HFFc6 (cell line): ENCODE measurements at regions not wholly inside any gene's neighbourhood (a gene's known extent, or its start where the extent isn't known, plus 50 kb on each side); places are given as distances from the start of the nearest gene placed in this dataset.

ENCODE experiments used
- DNase-seq: peaks from one replicate; pipeline ENCODE4 v3.0.0-alpha.2; 2018
- H3K27ac Mint-ChIP-seq: 2 replicates; pipeline ENCODE4 v1.8.0; 2020; ENCODE audit warnings: mild to moderate bottlenecking, mixed read lengths
- H3K27me3 Mint-ChIP-seq: 2 replicates; pipeline ENCODE4 v1.8.0; 2021; ENCODE audit warnings: mild to moderate bottlenecking, moderate library complexity, mixed read lengths; ENCODE audit not compliant: insufficient read depth
- H3K36me3 Mint-ChIP-seq: 2 replicates; pipeline ENCODE4 v1.8.0; 2021; ENCODE audit warnings: low read depth, mixed read lengths
- H3K4me1 Mint-ChIP-seq: 2 replicates; pipeline ENCODE4 v1.8.0; 2020; ENCODE audit warnings: low read depth, mixed read lengths
- H3K4me3 Mint-ChIP-seq: 2 replicates; pipeline ENCODE4 v1.8.0; 2020; ENCODE audit warnings: mild to moderate bottlenecking, moderate library complexity, mixed read lengths
- H3K9me3 Mint-ChIP-seq: 2 replicates; pipeline ENCODE4 v1.8.0; 2020; ENCODE audit warnings: mild to moderate bottlenecking, mixed read lengths
- TF ChIP-seq, protein P1 (sequence below): fragments of 200-600 bp; sonication (generic); IDR thresholded peaks from 2 replicates; pipeline ENCODE4 v1.5.0; 2021; ENCODE audit warnings: antibody characterized with exemption, mild to moderate bottlenecking

GRCh38 chr10:60705376-60705775, 72.9 kb upstream of the CDK1 start:
- TF ChIP-seq, protein P1, sequence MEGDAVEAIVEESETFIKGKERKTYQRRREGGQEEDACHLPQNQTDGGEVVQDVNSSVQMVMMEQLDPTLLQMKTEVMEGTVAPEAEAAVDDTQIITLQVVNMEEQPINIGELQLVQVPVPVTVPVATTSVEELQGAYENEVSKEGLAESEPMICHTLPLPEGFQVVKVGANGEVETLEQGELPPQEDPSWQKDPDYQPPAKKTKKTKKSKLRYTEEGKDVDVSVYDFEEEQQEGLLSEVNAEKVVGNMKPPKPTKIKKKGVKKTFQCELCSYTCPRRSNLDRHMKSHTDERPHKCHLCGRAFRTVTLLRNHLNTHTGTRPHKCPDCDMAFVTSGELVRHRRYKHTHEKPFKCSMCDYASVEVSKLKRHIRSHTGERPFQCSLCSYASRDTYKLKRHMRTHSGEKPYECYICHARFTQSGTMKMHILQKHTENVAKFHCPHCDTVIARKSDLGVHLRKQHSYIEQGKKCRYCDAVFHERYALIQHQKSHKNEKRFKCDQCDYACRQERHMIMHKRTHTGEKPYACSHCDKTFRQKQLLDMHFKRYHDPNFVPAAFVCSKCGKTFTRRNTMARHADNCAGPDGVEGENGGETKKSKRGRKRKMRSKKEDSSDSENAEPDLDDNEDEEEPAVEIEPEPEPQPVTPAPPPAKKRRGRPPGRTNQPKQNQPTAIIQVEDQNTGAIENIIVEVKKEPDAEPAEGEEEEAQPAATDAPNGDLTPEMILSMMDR: no peak
- Mint-ChIP-seq H3K4me3 (no peak overlapping the region), H3K9me3 (no peaks in the 10 kb centered on the region), H3K36me3 (no peaks in the 10 kb centered on the region), H3K27me3 (peaks cover 3% of the 10 kb centered on the region; the same call in 1 of the 2 replicates), H3K27ac (no peak overlapping the region), H3K4me1 (no peaks in the 10 kb centered on the region)
- no peak for DNase-seq

GRCh38 chr10:60704471-60704870, 73.8 kb upstream of the CDK1 start:
- H3K36me3 Mint-ChIP-seq: no peaks in the 10 kb centered on the region
- no peaks in the 10 kb centered on the region for H3K9me3 Mint-ChIP-seq
- TF ChIP-seq, protein P1: no peak
- H3K4me1 Mint-ChIP-seq: no peaks in the 10 kb centered on the region
- H3K4me3 Mint-ChIP-seq: no peak overlapping the region
- no peak overlapping the region for H3K27ac Mint-ChIP-seq
- peaks cover 3% of the 10 kb centered on the region; the same call in 1 of the 2 replicates for H3K27me3 Mint-ChIP-seq
- no peak for DNase-seq

DNA sequence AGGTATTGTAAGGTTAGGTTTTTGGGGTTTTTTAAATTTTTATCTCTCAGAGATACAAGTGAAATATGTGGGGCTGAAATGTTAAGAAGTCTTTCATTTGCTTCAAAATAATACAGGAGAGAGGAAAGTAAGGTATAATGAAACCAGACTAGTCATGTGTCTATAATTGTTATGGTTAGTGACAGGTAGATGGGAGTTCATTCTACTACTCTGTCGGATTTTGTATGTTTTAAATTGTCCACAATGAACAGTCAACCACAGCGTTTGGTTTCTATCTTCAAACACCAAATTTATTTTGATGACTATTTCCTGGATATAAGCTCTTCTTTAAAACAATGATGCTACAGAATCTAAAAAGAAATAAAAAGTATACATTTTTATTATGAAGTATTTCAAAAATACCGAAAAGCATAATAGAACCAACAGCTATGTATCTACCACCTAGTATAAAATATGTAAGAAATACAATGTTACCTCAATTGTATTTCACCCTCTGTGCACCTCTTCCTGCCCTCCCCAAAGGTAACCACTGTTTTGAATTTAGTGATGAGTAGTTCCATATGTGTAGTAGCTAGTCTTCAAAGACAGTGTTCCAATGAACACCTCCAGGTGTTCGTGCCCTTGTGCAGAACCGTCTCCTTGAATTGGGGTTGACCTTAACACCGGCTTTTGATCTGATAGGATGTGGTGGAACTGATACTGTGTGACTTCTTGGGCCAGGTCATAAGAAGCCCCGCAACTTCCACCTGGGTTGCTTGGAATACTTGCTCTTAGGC, 74.8 kb upstream of the CDK1 start:
- TF ChIP-seq, protein P1: no peak
- H3K27ac Mint-ChIP-seq: no peak overlapping the region
- H3K36me3 Mint-ChIP-seq: no peaks in the 10 kb centered on the region

GRCh38 chr10:60687679-60688078, 90.6 kb upstream of the CDK1 start:
- Mint-ChIP-seq H3K27ac (no peak overlapping the region), H3K27me3 (peaks cover 8% of the 10 kb centered on the region; the same call in 1 of the 2 replicates), H3K4me3 (no peak overlapping the region), H3K9me3 (no peaks in the 10 kb centered on the region), H3K4me1 (no peaks in the 10 kb centered on the region), H3K36me3 (no peaks in the 10 kb centered on the region)
- DNase-seq: no peak
- TF ChIP-seq, protein P1: no peak

More for the DNA sequence above, 74.8 kb upstream of the CDK1 start:
- no peaks in the 10 kb centered on the region for H3K4me1 Mint-ChIP-seq
- H3K27me3 Mint-ChIP-seq: peaks cover 3% of the 10 kb centered on the region; the same call in 1 of the 2 replicates
- no peak overlapping the region for H3K4me3 Mint-ChIP-seq
- no peak for DNase-seq
- H3K9me3 Mint-ChIP-seq: no peaks in the 10 kb centered on the region

DNA sequence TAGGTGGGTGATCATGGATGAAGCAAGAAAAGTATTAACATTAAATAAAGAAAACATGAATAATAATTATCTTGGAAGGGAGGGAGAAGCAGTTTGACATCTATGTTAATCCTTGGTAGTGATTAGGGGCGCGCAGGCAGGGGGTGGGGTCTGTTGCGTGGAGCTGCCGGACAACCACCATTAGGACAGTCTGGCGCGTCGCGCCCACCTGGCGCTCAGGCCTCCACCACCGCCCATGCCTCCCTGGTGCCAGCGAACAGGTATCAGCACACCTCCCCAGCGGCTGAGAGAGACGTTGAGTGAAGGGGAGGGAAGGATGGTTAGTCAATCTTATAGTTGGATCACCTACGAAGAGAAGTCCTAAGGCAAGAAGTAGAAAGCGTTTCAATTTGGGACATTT, 94.2 kb upstream of the CDK1 start:
- Mint-ChIP-seq H3K27ac (no peak overlapping the region), H3K36me3 (no peaks in the 10 kb centered on the region), H3K4me1 (no peaks in the 10 kb centered on the region), H3K27me3 (peaks cover 13% of the 10 kb centered on the region), H3K4me3 (no peak overlapping the region), H3K9me3 (no peaks in the 10 kb centered on the region)
- TF ChIP-seq, protein P1: no peak
- no peak for DNase-seq
